ENCODE measurements at regions not wholly inside any gene's neighbourhood (a gene's known extent, or its start where the extent isn't known, plus 50 kb on each side); places are given as distances from the start of the nearest gene placed in this dataset.

DNA sequence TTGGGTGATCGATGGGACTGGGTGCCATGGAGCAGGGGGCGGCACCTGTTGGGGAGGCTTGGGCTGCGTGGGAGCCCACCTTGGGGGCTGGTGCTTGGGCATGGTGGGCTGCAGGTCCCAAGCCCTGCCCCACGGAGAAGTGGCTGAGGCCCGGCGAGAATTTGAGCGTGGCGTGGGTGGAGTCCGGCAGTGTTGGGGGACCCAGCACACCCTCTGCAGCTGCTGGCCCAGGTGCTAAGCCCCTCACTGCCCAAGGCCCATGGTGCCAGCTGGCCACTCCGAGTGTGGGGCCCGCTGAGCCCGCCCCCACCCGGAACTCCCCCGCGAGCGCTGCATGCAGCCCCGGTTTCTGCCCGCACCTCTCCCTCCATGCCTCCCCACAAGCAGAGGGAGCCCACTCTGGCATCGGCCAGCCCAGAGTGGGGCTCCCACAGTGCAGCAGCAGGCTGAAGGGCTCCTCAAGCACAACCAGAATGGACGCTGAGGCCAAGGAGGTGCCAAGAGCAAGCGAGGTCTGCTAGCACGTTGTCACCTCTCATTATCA is 1178.6 kb upstream of the CDH10 start:
- TF ChIP-seq, protein P1, sequence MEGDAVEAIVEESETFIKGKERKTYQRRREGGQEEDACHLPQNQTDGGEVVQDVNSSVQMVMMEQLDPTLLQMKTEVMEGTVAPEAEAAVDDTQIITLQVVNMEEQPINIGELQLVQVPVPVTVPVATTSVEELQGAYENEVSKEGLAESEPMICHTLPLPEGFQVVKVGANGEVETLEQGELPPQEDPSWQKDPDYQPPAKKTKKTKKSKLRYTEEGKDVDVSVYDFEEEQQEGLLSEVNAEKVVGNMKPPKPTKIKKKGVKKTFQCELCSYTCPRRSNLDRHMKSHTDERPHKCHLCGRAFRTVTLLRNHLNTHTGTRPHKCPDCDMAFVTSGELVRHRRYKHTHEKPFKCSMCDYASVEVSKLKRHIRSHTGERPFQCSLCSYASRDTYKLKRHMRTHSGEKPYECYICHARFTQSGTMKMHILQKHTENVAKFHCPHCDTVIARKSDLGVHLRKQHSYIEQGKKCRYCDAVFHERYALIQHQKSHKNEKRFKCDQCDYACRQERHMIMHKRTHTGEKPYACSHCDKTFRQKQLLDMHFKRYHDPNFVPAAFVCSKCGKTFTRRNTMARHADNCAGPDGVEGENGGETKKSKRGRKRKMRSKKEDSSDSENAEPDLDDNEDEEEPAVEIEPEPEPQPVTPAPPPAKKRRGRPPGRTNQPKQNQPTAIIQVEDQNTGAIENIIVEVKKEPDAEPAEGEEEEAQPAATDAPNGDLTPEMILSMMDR (IDR thresholded peaks at IDR 0.05): no peak
- TF ChIP-seq POLR2A (IDR thresholded peaks at IDR 0.05): no peak

All from heart left ventricle (tissue), 13 donors.